GM12872 (cell line): ENCODE measurements at regions not wholly inside any gene's neighbourhood (a gene's known extent, or its start where the extent isn't known, plus 50 kb on each side); places are given as distances from the start of the nearest gene placed in this dataset.

Source experiments
- TF ChIP-seq, protein P1 (sequence below): IDR thresholded peaks from 3 replicates; pipeline ENCODE4 v1.5.1; 2011; ENCODE audit warnings: low read depth, mild to moderate bottlenecking, low read length, moderate library complexity; ENCODE audit not compliant: insufficient read depth

- TF ChIP-seq, protein P1, sequence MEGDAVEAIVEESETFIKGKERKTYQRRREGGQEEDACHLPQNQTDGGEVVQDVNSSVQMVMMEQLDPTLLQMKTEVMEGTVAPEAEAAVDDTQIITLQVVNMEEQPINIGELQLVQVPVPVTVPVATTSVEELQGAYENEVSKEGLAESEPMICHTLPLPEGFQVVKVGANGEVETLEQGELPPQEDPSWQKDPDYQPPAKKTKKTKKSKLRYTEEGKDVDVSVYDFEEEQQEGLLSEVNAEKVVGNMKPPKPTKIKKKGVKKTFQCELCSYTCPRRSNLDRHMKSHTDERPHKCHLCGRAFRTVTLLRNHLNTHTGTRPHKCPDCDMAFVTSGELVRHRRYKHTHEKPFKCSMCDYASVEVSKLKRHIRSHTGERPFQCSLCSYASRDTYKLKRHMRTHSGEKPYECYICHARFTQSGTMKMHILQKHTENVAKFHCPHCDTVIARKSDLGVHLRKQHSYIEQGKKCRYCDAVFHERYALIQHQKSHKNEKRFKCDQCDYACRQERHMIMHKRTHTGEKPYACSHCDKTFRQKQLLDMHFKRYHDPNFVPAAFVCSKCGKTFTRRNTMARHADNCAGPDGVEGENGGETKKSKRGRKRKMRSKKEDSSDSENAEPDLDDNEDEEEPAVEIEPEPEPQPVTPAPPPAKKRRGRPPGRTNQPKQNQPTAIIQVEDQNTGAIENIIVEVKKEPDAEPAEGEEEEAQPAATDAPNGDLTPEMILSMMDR: no peak
Observed at GRCh38 chr2:107036293-107036692, 150.3 kb upstream of the ST6GAL2 start.

- TF ChIP-seq, protein P1: no peak
Observed at GRCh38 chr2:107062173-107062572, 176.2 kb upstream of the ST6GAL2 start.

DNA sequence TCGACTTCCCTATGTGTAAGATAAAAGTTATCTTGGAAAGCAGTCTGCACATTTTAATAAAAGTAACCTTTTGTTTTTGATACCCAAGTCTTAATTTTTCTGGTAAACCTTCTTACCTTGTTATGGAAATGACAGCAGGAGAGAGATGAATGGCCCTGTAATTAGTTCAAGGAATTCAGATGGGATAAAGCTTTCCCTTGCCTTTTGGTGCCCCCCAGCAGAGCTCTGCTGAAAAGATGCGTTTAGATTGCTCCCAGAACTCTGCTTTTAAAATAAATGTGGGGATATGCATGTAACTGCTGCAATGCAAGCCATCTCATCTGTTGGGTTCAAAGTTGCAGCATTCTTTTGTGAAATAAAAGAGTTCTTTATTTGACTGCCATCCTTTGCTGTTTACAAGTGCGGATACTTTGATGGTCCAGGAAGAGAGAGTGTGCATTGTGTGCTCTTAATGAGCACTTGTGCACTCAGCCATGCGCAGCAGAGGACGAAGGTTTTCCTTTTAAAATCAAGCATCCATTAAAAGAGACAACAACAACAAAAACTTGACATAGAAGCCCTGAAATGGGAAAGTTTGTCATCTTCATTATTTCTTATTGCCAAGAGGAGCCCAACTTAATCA, 176.7 kb upstream of the ST6GAL2 start:
- TF ChIP-seq, protein P1: no peak

DNA sequence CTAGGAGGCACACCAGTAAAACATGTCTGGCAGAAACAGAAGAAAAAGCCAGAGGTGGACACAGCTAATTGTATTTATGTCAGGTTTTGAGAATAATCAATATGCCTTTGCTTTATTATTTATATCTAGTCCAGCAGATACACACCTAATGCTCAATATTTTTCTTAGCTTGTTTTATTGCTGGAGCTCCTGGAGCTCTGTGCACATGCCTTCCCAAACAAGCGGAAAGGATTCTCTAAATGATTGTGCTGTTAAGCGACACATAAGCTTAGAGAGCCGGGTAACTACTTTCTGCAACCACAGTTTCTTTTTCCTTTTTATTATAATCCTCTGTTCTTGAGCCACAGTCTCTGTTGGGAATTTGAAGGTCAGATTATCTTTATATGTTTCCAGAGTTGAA, 177.3 kb upstream of the ST6GAL2 start:
- TF ChIP-seq, protein P1: no peak

DNA sequence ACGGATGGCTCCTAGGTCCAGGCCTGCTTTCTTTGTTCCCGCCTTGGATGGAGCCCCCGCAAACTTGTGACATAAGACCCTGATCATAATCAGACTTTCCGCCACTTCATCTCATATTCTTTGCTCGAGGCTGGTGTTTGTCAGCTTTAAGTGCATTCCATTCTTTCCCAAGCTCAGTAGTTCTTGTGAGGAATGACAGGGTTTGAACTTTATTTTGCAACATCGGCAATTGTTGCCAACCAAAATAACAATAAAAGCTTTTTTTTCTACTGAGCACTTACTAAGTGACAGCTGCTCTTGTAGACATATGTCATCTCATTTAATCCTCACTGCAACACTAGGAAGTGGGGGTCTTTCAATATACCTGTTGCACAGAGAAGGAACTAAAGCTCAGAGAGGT, 178.8 kb upstream of the ST6GAL2 start:
- TF ChIP-seq, protein P1: no peak

- TF ChIP-seq, protein P1: no peak
Observed at GRCh38 chr2:107068069-107068916, 182.3 kb upstream of the ST6GAL2 start.

DNA sequence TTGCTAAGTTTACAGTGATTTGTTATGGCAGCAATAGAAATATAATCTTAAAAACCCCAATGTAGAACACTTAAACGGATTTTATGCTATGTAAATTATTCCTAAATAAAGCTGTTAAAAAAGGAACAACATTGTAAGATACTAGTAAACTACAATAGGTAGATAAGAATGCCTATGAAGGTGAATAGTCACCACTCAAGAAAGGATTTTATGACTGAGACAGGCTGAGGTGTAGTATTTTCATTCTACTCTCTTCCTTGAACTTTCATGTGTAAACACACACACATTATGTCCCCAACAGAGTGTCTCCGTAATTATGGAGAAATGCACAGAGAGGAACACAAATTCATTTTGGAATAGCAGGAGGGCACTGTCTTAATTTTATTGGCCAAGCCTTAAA, 183.9 kb upstream of the ST6GAL2 start:
- TF ChIP-seq, protein P1: no peak
